LoVo (cell line): ENCODE measurements at regions not wholly inside any gene's neighbourhood (a gene's known extent, or its start where the extent isn't known, plus 50 kb on each side); places are given as distances from the start of the nearest gene placed in this dataset.

ENCODE experiments used
- DNase-seq: peaks from one replicate; pipeline ENCODE4 v3.0.0-alpha.2; 2016; ENCODE audit warnings: low spot score

DNA sequence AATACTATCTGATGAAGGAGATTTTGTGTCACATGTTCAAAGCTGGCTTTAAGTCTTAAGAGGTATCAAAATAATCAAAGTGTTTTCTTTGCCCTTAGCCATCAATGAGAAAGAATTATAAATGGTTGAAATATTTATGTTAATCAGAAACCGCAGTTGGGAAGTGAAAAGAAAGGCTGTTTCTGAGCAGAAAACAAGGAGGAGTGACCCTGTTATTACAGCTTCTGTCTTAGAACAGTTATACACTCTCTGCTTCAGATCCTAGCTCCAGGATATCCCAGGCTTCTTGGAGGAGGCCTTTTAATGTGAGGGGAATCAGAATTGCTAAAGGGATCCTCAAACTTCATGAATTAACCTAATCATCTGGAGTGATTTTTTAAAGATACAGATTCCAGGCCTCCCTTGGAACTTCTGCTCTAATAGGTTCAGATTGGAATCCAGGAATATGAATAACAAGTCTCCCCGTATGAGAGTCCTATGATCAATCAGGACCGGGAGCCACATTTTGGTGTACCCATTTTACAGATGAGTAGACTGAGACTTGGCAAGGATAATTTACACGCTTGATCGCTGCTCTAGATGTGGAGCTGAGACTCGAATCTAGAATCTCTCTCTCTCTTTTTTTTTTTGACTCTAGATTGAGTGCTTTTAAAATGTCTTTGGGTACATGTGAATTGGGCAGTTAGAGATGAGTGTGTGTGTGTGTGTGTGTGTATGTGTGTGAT is 50.8 kb upstream of the JAG1 start:
- no peak for DNase-seq

DNA sequence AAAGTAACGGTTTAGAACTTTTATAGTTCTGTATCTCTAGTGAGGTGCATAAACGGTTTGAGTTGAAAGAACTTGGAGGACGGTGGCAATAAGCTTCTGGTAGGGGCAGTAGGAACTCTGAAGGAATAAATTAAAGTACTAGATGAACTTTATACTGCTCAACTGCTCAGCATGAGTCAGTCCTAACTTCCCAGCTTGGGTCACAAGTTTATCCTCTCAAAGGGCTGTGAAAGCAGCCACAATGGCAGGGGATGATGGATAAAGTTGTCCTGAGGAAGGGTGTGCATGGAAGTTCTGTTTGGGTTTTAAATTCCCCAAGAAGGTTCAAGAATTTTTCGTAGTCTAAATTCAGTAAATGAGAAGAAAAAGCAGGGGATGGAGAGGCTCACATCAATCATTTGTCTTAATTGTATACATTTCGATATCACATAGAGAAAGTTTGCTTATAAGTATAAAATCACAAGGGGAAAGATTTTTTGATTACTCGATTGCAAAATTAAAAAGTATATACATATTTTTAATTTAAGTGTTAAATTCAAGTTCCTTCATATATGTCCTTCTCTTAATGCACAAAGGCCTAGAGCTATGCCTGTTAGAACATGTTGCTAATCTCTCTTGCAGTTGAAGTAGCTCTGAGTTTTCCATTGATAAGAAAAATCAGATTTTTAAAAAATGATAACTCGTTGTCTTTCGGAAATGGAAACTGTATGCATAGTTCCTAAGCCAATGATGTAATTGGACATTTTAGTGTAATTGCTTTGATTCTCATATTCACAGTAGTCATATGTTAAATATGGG is 55.3 kb upstream of the JAG1 start:
- no peak for DNase-seq

DNA sequence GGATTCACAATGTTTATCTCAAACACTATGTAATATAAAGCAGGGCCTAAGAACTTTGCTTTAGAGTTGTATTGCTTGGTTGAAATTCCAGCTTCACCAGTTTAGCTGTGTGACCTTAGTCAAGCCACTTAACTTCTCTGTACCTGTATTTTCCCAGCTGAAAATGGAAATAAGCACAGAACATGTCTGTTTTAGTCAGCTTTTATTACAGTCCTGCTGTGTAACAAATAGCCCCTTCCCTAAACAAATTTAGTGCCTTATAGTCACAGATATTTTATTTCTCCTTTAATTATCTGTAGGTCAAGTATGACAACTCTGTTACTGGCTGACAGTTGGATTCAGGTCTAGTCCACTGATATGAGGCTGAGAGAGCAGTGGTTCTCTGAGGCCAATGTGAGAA is 56.0 kb upstream of the JAG1 start:
- no peak for DNase-seq

DNA sequence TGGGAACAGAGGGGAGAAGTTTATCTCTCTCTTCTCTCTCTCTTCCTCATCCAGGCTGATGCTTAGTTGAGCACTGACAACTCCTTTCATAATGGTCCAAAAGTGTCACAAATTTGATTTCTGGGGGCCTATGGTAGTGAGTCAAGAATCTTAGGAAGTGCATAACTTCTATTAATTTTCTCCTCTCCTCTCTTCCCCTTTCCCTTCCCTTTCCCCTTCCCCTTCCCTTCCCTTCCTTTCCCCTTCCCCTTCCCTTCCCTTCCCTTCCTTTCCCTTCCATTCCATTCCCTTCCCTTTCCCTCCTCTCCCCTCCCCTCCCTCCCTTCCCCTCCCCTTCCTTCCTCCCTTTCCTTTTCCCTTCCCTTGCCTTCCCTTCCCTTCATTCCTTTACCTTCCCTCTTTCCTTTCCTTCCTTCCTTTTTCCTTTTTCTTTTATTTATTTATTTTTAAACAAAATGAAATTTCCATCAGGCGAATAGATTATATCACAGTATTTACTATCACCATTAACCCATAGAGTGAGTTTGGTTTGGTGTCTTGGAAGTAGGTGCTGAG is 56.9 kb upstream of the JAG1 start:
- DNase-seq, result no peak

DNA sequence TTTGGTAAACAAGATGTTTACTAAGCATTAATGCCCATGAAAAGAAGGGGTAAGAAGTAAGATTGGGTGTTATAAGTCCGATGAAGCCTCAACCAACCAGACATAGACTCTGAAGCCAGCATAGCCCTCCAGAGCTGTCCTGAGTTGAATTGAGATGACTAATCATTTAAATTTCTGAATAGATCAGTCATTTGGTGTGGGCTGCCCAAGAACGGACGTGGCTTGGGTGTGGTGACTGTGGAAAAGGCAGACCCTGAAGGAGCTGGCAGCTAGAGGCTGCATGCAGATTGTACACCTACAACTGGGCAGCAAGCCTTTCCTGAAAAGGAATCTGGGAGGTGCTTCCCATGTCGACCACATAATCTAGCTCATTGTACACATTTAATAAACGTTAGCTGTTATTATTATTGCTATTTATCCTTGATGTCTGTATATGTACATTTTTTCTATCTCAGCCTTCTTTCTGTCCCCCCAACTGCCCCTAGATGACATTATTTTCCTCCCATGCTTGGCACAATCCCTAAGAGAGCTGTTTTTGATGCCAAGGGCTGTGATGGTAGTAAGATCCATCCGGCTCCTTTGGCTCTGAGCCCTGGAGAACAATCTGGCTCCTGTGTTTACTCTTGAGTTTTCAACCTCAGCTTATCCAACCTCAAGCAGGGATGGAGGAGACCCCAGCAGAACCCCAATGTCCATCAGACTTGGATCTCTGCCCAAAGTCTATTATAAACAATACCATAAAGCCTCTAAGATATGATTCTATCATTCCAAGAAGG is 57.6 kb upstream of the JAG1 start:
- DNase-seq, result no peak

DNA sequence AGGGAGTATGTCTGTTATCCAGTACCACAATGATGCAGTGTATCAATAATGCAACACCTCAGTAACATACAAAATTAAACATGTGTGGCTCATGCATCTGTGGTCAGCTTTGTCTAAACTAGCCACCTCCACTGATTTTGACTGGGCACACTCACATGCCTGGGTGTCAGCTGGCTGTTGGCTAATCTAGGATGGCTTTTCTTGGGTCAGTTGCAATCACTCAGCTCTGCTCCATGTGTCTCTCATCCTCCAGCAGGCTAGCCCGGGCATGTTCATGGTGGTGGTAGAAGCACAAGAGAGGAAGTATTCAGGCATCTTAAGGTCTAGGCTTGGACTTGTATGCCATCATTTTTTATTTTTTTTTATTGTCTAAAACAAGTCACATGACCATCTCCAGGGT is 59.3 kb upstream of the JAG1 start:
- no peak for DNase-seq

DNA sequence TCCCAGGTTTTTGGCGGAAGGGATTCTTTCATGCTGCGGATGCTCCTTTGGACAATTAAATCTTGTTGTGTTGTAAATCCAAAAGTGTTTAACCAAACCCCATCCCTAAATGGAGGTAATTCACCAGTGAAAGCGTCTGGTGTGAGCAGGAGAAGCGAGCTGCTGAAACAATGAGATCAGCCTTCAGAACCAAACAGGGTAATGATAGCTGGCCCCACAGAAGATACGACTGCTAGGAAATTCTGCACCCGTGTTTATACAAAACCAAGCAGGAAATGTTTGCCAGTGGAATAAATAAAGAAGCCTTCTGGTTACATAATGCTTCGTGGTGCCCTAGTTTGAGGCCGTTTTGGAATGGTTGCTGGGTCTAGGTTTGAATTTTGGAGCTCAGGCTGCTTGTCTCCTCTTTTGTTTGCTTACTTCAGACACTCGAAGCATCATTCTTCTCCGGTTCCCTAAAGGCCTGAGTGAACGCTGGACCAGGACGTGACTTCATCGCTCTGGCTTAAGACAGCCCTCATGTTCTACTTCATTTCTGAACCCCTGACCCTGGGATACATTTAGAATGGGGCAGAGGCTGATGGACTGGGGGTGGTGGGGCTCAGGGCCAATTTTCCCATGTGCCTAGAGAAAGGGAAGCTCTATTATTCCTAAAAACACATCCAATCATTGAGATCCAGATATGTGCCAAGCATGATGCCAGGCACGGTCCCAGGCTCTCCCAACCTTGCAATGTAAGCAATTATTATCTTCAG is 61.6 kb upstream of the JAG1 start:
- DNase-seq, result no peak

DNA sequence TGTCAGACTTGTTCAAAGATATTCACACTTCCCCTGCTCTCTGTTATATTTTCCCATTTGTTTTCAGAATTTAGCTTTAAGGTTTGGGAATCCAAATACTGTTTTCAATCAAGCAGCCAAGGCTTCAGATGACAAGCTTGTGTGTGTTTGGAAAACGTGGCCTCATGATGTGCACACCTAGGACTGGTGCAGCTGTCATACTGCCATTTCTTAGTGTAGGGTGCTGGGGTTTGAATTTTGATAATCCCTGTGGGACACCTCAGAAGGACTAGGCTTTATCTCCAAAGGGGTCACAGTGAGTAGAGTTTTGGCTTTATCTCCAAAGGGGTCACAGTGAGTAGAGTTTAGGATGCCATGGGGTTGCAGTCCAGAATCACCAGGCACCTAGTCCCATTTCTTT is 65.3 kb upstream of the JAG1 start:
- no peak for DNase-seq

DNA sequence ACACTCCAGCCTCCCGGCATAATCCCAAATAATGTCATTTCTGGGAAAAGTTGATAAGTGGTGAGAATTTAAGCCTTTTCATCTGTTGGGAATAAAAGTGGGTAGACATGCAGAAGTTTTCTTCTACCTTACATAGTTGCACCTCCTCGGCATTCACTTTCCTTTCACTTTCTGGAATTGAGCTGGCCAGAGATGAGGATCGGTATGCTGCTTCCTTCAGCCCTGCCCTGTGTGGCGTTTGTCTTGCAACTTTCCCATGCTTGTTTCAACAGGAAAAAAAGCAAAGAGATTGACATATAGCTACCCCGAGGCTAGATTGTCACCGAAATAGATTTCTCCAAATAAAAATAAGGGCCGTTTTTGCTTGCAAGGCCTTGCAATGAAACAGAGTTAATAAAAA is 65.8 kb upstream of the JAG1 start:
- DNase-seq, result peak; percentile 48

DNA sequence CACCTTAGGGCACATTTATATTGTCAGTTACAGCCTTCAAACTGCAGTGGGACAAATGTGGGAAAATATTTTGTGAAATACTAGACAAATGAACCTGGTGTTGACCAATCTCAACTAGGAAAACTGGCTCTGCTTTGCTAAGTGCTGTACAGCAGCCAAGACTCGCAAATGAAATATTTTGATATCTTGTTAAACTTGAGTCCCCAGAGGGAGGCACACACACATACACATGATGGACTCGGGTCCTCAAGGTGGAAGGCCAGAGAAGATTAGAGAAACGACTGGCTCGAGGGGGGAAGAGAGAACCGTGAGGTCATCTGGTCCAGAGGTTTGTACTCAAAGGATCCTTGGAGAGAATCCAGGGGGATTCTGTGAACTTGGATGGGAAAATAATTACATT is 67.3 kb upstream of the JAG1 start:
- no peak for DNase-seq

DNA sequence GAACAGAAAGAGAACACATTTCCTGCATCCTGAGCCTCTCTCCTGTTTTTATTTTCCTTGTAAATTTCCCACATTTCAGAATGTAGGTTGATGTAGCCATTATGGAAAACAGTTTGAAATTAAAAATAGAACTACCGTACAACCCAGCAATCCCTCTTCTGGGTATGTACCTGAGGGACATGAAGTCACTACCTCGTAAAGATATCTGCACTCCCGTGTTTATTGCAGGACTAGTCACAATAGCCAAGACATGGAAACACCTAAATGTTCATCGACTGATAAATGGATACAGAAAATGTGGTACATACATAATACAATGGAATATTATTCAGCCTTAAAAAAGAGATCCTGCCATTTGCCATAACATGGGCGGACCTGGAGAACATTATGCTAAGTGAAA is 72.0 kb upstream of the JAG1 start:
- no peak for DNase-seq

DNA sequence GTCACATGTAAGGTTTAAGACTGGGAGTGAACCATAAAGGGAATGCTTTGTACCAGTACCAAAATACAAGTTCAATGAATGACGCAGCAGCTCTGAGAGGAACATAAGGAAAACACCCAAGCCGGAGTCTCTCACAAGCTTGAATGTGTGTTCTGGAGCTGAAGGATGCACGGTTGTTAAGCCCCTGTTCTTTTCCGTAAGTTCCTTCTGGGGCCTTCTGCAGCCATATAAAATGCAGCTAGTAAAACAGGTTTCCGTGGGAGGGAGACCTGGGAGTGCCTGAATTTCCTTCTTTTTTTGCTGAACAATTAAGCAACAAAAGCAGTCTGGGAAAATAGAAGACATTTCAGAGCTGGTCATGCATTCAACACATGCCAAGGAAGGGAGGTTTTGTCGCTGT is 73.2 kb upstream of the JAG1 start:
- DNase-seq, result peak; percentile 14

DNA sequence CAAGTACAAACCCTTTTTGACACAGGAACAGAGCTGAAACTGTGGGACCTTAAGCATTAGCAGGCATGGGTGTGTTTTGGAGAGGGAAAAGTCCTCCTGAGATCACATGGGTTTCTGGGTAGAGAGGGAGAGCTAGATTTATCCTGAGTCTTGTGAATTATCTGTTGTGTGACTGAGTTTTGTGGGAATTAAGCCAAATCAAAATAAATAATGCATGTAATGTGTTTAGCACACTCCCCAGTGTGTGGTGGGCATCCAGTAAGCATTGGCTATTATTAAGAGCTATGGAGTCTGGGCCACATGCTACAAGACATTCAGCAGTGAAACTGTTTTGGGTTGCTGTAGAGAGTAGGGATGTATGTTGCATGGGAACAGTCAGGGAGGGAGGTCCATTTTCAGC is 75.3 kb upstream of the JAG1 start:
- no peak for DNase-seq

DNA sequence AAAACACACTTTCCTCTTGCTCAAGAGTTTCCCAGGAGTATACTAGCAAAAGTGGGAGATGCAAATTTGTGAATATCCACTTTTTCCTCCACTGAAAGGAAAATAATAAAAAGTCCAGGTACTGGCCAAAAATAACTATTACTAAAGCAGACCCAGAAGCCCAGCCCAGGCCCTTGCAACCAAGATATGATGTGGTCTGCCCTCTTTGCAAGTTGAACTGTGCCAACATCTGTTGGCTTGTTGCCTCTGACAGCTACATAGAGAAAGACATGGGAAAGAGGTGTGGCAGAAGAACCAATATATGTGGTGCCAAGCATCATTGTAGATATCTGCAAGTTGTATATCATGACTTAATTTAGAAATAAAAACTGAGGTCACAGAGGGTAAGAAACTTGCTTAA is 78.4 kb upstream of the JAG1 start:
- no peak for DNase-seq

DNA sequence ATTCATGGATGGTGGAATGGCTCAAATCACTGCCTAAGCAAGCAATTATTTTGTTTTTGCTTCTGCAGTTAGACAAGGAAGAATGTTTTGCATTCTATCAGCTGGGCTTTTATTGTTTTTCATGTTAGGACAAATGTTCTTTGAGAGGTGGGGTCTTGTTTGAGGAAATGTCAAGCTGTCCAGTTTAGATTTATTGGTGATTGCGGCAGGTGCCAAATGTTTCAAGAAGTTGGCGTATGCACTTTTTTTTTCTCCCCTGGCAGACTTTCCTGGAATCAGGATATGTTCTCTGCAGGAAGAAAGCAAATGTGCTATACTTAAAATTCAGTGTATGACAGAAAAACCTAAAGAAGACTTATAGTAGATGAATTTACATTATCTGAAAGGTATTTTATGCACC is 81.0 kb upstream of the JAG1 start:
- DNase-seq, result no peak

DNA sequence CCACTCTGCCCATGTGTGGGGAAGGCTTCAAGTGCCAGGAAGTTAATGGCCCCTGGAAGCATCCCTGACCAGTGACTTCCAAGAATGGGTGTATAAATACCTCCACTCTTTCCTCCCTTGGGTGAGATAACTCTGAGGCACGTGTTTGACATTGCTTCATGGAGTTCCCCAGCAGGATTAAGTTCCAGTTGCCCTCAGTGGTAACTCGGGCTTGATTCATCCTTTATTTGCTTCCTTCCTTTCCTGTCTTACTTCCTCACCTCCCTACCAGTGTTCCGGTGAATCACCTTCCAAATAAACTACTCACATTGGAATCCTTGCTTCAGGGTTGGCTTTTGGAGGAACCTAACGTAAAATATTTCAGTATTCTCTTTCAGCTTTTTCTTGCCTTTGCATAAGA is 84.6 kb upstream of the JAG1 start:
- no peak for DNase-seq

DNA sequence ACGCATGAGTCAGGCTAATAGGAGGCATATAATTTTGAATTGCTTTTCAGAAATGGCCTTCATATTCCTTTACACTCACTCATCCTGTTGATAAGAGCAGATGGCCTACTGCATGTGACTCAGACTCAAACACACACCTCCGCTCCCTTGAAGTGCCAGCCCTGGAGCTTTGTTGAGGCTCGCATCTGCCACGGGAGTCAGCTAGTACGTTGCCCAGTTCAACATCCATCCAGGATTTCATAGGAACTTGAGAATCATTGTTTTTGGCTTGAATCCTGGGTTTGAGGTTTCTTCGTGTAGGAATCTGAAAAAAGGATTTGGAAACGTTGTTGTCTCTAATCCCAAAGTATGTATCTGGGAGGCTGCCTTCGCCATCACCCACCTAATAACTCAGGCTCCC is 87.4 kb upstream of the JAG1 start:
- no peak for DNase-seq

DNA sequence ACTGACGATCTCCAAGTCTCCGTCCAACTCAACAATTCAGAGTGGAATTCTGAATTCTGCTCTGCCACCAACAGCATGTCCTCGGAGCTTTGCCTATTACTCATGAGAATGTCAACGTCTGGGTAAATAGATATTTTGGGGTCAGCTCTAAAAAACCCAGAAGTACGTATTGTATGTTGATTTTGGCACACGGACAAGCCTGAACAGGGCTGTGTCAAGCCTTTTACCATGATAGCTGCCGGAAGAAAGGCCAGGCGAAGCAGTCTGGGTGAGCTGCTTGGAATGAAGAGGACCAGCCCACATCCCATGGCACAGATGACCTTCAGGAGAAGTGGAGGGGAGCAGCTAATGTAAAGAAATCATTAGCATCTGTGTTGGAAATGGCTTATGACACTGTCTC is 88.0 kb upstream of the JAG1 start:
- no peak for DNase-seq

DNA sequence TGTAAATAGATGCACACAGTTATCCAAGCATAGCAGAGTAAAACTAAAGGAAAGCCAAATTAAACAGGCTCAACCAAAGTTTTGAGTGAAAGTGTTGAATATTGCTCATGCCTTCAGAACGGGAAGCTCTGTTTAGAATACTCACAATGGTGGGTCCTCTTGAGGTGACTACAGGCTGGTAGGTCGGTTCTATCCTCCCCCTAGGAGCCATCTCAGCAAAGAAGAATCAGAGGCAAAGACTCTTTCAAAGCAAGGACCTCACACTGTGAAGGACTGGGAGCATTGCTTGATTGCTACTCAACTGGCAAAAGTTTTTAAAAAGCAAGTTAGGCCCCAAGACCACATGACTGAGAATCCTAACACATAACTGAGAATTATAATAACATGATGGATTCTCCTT is 88.4 kb upstream of the JAG1 start:
- DNase-seq, result no peak

DNA sequence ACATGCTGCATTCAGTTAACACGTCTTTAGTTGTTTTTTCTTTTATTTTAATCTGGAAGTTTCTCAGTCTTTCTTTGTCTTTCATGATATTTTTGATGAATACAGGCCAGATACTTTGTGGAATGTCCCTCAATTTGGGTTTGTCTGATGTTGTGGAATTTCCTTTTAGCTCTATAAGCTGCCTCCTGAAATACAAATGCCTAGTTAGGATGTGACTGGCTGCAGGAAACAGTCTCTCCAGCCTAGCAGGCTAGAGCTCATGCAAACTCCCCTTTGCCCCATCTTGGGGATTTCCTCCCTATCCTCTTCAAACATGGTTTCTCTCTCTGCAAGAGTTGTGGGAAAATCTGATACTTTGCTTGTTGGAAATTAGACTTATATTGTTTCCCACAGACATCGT is 89.3 kb upstream of the JAG1 start:
- DNase-seq, result no peak

DNA sequence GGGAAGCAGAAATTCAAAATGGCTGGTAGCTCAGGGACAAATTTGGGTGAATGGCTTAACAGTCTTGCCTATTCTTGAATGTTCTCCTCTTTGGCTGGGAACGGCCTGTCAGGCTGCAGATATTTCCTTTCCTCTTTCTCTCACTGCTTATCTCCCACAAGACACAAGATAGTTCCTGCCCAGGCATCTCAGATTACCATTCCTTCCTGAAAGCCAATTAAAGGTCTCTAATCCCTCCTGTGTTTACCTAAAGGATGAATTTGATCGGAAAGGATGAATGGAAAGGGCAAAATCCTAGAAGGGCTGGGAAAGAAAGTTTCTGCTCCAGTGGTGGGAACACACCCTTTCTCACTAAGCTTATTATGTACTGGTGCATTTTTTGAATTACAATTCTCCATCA is 95.9 kb upstream of the JAG1 start:
- no peak for DNase-seq

DNA sequence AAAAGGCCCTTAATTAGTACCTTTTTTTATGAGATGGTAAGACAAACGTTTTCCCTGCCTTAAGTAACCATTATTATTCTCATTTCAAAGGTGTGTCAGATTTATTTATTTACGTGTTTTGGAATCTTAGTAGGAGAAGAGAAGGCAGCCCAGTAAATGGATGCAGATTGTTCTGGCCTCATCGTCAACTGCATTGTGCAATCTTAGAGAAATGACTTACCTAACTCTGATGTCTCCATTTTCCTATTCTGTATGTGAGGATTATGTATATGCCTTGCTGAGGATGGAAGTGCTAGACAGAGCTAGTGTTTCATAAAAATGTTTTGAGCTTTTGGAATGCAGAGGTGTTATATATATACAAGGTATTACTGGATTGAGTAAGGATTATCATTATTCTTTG is 97.0 kb upstream of the JAG1 start:
- DNase-seq, result no peak
